ENCODE measurements at regions not wholly inside any gene's neighbourhood (a gene's known extent, or its start where the extent isn't known, plus 50 kb on each side); places are given as distances from the start of the nearest gene placed in this dataset.

- Histone ChIP-seq H4K5ac (ENCODE audit: low read length) (no peak overlapping the region), H3K27me3 (ENCODE audit: insufficient read depth, low read length, poor library complexity) (no peaks in the 10 kb centered on the region), H3K56ac (ENCODE audit: low read length) (no peak overlapping the region), H2BK5ac (ENCODE audit: low read length) (no peak overlapping the region), H3K36me3 (ENCODE audit: control insufficient read depth, insufficient read depth, low read length) (no peaks in the 10 kb centered on the region), H3K79me2 (ENCODE audit: control insufficient read depth, insufficient read depth, low read length) (no peaks in the 10 kb centered on the region), H3K27ac (ENCODE audit: low read depth, low read length) (no peak overlapping the region), H2AK5ac (ENCODE audit: low read length) (no peak overlapping the region), H3K23ac (ENCODE audit: low read length) (no peak overlapping the region), H3K4me1 (ENCODE audit: control insufficient read depth, low read depth, low read length) (no peaks in the 10 kb centered on the region), H3K9ac (ENCODE audit: low read length) (no peak overlapping the region), H3K4me3 (ENCODE audit: low read length) (no peak overlapping the region), H3K18ac (ENCODE audit: low read length) (no peak overlapping the region), H3K4ac (ENCODE audit: low read depth, low read length) (no peak overlapping the region), H2BK120ac (ENCODE audit: low read depth, low read length) (no peak overlapping the region), H3K79me1 (ENCODE audit: low read length) (no peaks in the 10 kb centered on the region), H3K4me2 (ENCODE audit: low read length) (no peak overlapping the region), H4K8ac (ENCODE audit: low read depth, low read length) (no peak overlapping the region), H2BK15ac (replicated peaks; ENCODE audit: low read depth) (no peak overlapping the region)
- WGBS (ENCODE audit: extremely low coverage, insufficient coverage, low lambda C conversion rate): no CpG with 5 or more reads among the region's 1 CpG
- no peak for DNase-seq
These were observed 881.0 kb upstream of the LRRN3 start for GRCh38 chr7:110209884-110210283.

GRCh38 chr7:110210941-110211608, 879.9 kb upstream of the LRRN3 start:
- H3K9ac ChIP-seq (ENCODE audit: low read length): no peak overlapping the region
- H4K8ac ChIP-seq (ENCODE audit: low read depth, low read length): no peak overlapping the region
- H3K79me1 ChIP-seq (ENCODE audit: low read length): no peaks in the 10 kb centered on the region
- H3K56ac ChIP-seq (ENCODE audit: low read length): no peak overlapping the region
- no peak overlapping the region for H3K27ac ChIP-seq (ENCODE audit: low read depth, low read length)
- H4K5ac ChIP-seq (ENCODE audit: low read length): no peak overlapping the region
- H2BK5ac ChIP-seq (ENCODE audit: low read length): no peak overlapping the region
- H2BK120ac ChIP-seq (ENCODE audit: low read depth, low read length): no peak overlapping the region
- H2BK15ac ChIP-seq (replicated peaks; ENCODE audit: low read depth): no peak overlapping the region
- H3K4me2 ChIP-seq (ENCODE audit: low read length): no peak overlapping the region
- no peak overlapping the region for H2AK5ac ChIP-seq (ENCODE audit: low read length)
- no CpG with 5 or more reads among the region's 1 CpG for WGBS (ENCODE audit: extremely low coverage, insufficient coverage, low lambda C conversion rate)
- H3K36me3 ChIP-seq (ENCODE audit: control insufficient read depth, insufficient read depth, low read length): no peaks in the 10 kb centered on the region
- no peak overlapping the region for H3K18ac ChIP-seq (ENCODE audit: low read length)
- no peak overlapping the region for H3K4ac ChIP-seq (ENCODE audit: low read depth, low read length)
- no peaks in the 10 kb centered on the region for H3K79me2 ChIP-seq (ENCODE audit: control insufficient read depth, insufficient read depth, low read length)
- H3K4me1 ChIP-seq (ENCODE audit: control insufficient read depth, low read depth, low read length): no peaks in the 10 kb centered on the region
- no peak for DNase-seq
- H3K4me3 ChIP-seq (ENCODE audit: low read length): no peak overlapping the region
- H3K23ac ChIP-seq (ENCODE audit: low read length): no peak overlapping the region
- no peaks in the 10 kb centered on the region for H3K27me3 ChIP-seq (ENCODE audit: insufficient read depth, low read length, poor library complexity)

- H3K4me1 ChIP-seq (ENCODE audit: control insufficient read depth, low read depth, low read length): peaks cover 2% of the 10 kb centered on the region
- H3K79me1 ChIP-seq (ENCODE audit: low read length): no peaks in the 10 kb centered on the region
- no peak overlapping the region for H2AK5ac ChIP-seq (ENCODE audit: low read length)
- no peak for DNase-seq
- H3K79me2 ChIP-seq (ENCODE audit: control insufficient read depth, insufficient read depth, low read length): no peaks in the 10 kb centered on the region
- no peak overlapping the region for H2BK5ac ChIP-seq (ENCODE audit: low read length)
- H3K4ac ChIP-seq (ENCODE audit: low read depth, low read length): no peak overlapping the region
- no peak overlapping the region for H3K27ac ChIP-seq (ENCODE audit: low read depth, low read length)
- H3K23ac ChIP-seq (ENCODE audit: low read length): no peak overlapping the region
- H4K8ac ChIP-seq (ENCODE audit: low read depth, low read length): no peak overlapping the region
- H3K56ac ChIP-seq (ENCODE audit: low read length): no peak overlapping the region
- no peaks in the 10 kb centered on the region for H3K27me3 ChIP-seq (ENCODE audit: insufficient read depth, low read length, poor library complexity)
- no peak overlapping the region for H3K9ac ChIP-seq (ENCODE audit: low read length)
- no peak overlapping the region for H3K4me2 ChIP-seq (ENCODE audit: low read length)
- H2BK120ac ChIP-seq (ENCODE audit: low read depth, low read length): no peak overlapping the region
- no peak overlapping the region for H2BK15ac ChIP-seq (replicated peaks; ENCODE audit: low read depth)
- H4K5ac ChIP-seq (ENCODE audit: low read length): no peak overlapping the region
- H3K36me3 ChIP-seq (ENCODE audit: control insufficient read depth, insufficient read depth, low read length): no peaks in the 10 kb centered on the region
- H3K18ac ChIP-seq (ENCODE audit: low read length): no peak overlapping the region
- H3K4me3 ChIP-seq (ENCODE audit: low read length): no peak overlapping the region
These were observed 866.3 kb upstream of the LRRN3 start for GRCh38 chr7:110224643-110225042.

- H3K56ac ChIP-seq (ENCODE audit: low read length): no peak overlapping the region
- H3K9ac ChIP-seq (ENCODE audit: low read length): no peak overlapping the region
- H2AK5ac ChIP-seq (ENCODE audit: low read length): no peak overlapping the region
- H3K4ac ChIP-seq (ENCODE audit: low read depth, low read length): no peak overlapping the region
- no peak overlapping the region for H4K8ac ChIP-seq (ENCODE audit: low read depth, low read length)
- no peaks in the 10 kb centered on the region for H3K79me1 ChIP-seq (ENCODE audit: low read length)
- no peaks in the 10 kb centered on the region for H3K79me2 ChIP-seq (ENCODE audit: control insufficient read depth, insufficient read depth, low read length)
- no peak overlapping the region for H3K4me3 ChIP-seq (ENCODE audit: low read length)
- H3K4me1 ChIP-seq (ENCODE audit: control insufficient read depth, low read depth, low read length): no peaks in the 10 kb centered on the region
- no peak overlapping the region for H3K4me2 ChIP-seq (ENCODE audit: low read length)
- H4K5ac ChIP-seq (ENCODE audit: low read length): no peak overlapping the region
- H2BK5ac ChIP-seq (ENCODE audit: low read length): no peak overlapping the region
- no CpG with 5 or more reads among the region's 1 CpG for WGBS (ENCODE audit: extremely low coverage, insufficient coverage, low lambda C conversion rate)
- no peaks in the 10 kb centered on the region for H3K27me3 ChIP-seq (ENCODE audit: insufficient read depth, low read length, poor library complexity)
- H3K36me3 ChIP-seq (ENCODE audit: control insufficient read depth, insufficient read depth, low read length): no peaks in the 10 kb centered on the region
- H2BK15ac ChIP-seq (replicated peaks; ENCODE audit: low read depth): no peak overlapping the region
- DNase-seq: no peak
- H3K27ac ChIP-seq (ENCODE audit: low read depth, low read length): no peak overlapping the region
- H3K18ac ChIP-seq (ENCODE audit: low read length): no peak overlapping the region
- H2BK120ac ChIP-seq (ENCODE audit: low read depth, low read length): no peak overlapping the region
- no peak overlapping the region for H3K23ac ChIP-seq (ENCODE audit: low read length)
These were observed 844.8 kb upstream of the LRRN3 start for GRCh38 chr7:110246118-110246517.

- H4K5ac ChIP-seq (ENCODE audit: low read length): no peak overlapping the region
- no peak overlapping the region for H3K4me3 ChIP-seq (ENCODE audit: low read length)
- H3K18ac ChIP-seq (ENCODE audit: low read length): no peak overlapping the region
- H4K8ac ChIP-seq (ENCODE audit: low read depth, low read length): no peak overlapping the region
- H3K79me1 ChIP-seq (ENCODE audit: low read length): no peaks in the 10 kb centered on the region
- no peak for DNase-seq
- H2BK5ac ChIP-seq (ENCODE audit: low read length): no peak overlapping the region
- H3K56ac ChIP-seq (ENCODE audit: low read length): no peak overlapping the region
- H2BK120ac ChIP-seq (ENCODE audit: low read depth, low read length): no peak overlapping the region
- no peak overlapping the region for H3K27ac ChIP-seq (ENCODE audit: low read depth, low read length)
- no peak overlapping the region for H3K9ac ChIP-seq (ENCODE audit: low read length)
- H3K27me3 ChIP-seq (ENCODE audit: insufficient read depth, low read length, poor library complexity): no peaks in the 10 kb centered on the region
- no peak overlapping the region for H2AK5ac ChIP-seq (ENCODE audit: low read length)
- no peak overlapping the region for H2BK15ac ChIP-seq (replicated peaks; ENCODE audit: low read depth)
- H3K4me1 ChIP-seq (ENCODE audit: control insufficient read depth, low read depth, low read length): no peaks in the 10 kb centered on the region
- no peaks in the 10 kb centered on the region for H3K36me3 ChIP-seq (ENCODE audit: control insufficient read depth, insufficient read depth, low read length)
- H3K79me2 ChIP-seq (ENCODE audit: control insufficient read depth, insufficient read depth, low read length): no peaks in the 10 kb centered on the region
- no peak overlapping the region for H3K4me2 ChIP-seq (ENCODE audit: low read length)
- H3K23ac ChIP-seq (ENCODE audit: low read length): no peak overlapping the region
- no CpG with 5 or more reads among the region's 4 CpGs for WGBS (ENCODE audit: extremely low coverage, insufficient coverage, low lambda C conversion rate)
- no peak overlapping the region for H3K4ac ChIP-seq (ENCODE audit: low read depth, low read length)
These were observed 837.8 kb upstream of the LRRN3 start for GRCh38 chr7:110253093-110253492.

- H3K27me3 ChIP-seq (ENCODE audit: insufficient read depth, low read length, poor library complexity): no peaks in the 10 kb centered on the region
- H3K36me3 ChIP-seq (ENCODE audit: control insufficient read depth, insufficient read depth, low read length): no peaks in the 10 kb centered on the region
- no peaks in the 10 kb centered on the region for H3K4me1 ChIP-seq (ENCODE audit: control insufficient read depth, low read depth, low read length)
- H3K79me2 ChIP-seq (ENCODE audit: control insufficient read depth, insufficient read depth, low read length): no peaks in the 10 kb centered on the region
- no peak overlapping the region for H3K18ac ChIP-seq (ENCODE audit: low read length)
- no peak overlapping the region for H2BK15ac ChIP-seq (replicated peaks; ENCODE audit: low read depth)
- no peak overlapping the region for H3K27ac ChIP-seq (ENCODE audit: low read depth, low read length)
- no peak overlapping the region for H4K5ac ChIP-seq (ENCODE audit: low read length)
- no peak overlapping the region for H3K4me3 ChIP-seq (ENCODE audit: low read length)
- no peak overlapping the region for H2BK5ac ChIP-seq (ENCODE audit: low read length)
- H3K23ac ChIP-seq (ENCODE audit: low read length): no peak overlapping the region
- no peak overlapping the region for H2BK120ac ChIP-seq (ENCODE audit: low read depth, low read length)
- no peaks in the 10 kb centered on the region for H3K79me1 ChIP-seq (ENCODE audit: low read length)
- no peak overlapping the region for H3K4ac ChIP-seq (ENCODE audit: low read depth, low read length)
- H4K8ac ChIP-seq (ENCODE audit: low read depth, low read length): no peak overlapping the region
- WGBS (ENCODE audit: extremely low coverage, insufficient coverage, low lambda C conversion rate): no CpG with 5 or more reads among the region's 3 CpGs
- no peak overlapping the region for H2AK5ac ChIP-seq (ENCODE audit: low read length)
- DNase-seq: no peak
- no peak overlapping the region for H3K4me2 ChIP-seq (ENCODE audit: low read length)
- no peak overlapping the region for H3K56ac ChIP-seq (ENCODE audit: low read length)
- H3K9ac ChIP-seq (ENCODE audit: low read length): no peak overlapping the region
These were observed 833.3 kb upstream of the LRRN3 start for GRCh38 chr7:110257673-110258072.

Measured in mesendoderm (in vitro differentiated cells).